DND-41 (cell line): ENCODE measurements at regions not wholly inside any gene's neighbourhood (a gene's known extent, or its start where the extent isn't known, plus 50 kb on each side); places are given as distances from the start of the nearest gene placed in this dataset.

ENCODE experiments used
- ATAC-seq: fragments of 200-7000 bp; cut with Tn5 transposase; 3 replicates; pipeline ENCODE4 v1.9.1; 2021; ENCODE audit warnings: low read depth; ENCODE audit not compliant: insufficient read depth
- DNase-seq: peaks from one replicate; pipeline ENCODE4 v3.0.0-alpha.2; 2020
- H2AFZ ChIP-seq: 2 replicates; pipeline ENCODE4 v1.6.0; 2012; ENCODE audit warnings: low read depth, low read length
- H3K27ac ChIP-seq: 2 replicates; pipeline ENCODE4 v1.5.1; 2012; ENCODE audit warnings: low read length, inconsistent platforms
- H3K27me3 ChIP-seq: fragments of 200-600 bp; sonication (generic); 2 replicates; pipeline ENCODE4 v1.6.0; 2012; ENCODE audit warnings: low read length, mild to moderate bottlenecking, inconsistent platforms; ENCODE audit not compliant: insufficient read depth, poor library complexity
- H3K36me3 ChIP-seq: 2 replicates; pipeline ENCODE4 v1.5.1; 2012; ENCODE audit warnings: low read length, inconsistent platforms; ENCODE audit not compliant: insufficient read depth
- H3K4me1 ChIP-seq: 2 replicates; pipeline ENCODE4 v1.5.1; 2012; ENCODE audit warnings: mild to moderate bottlenecking, low read length; ENCODE audit not compliant: insufficient read depth
- H3K4me2 ChIP-seq: 2 replicates; pipeline ENCODE4 v1.6.0; 2012; ENCODE audit warnings: mild to moderate bottlenecking, moderate library complexity, low read length, inconsistent platforms; ENCODE audit not compliant: insufficient read depth
- H3K4me3 ChIP-seq, 2 experiments: fragments of 200-600 bp in 1 of 2; shearing (Covaris generic) in 1 of 2; 2 replicates each; pipeline ENCODE4 v1.5.1; 2012 to 2016; ENCODE audit warnings: inconsistent platforms in 2 of 2, low read length in 2 of 2, mild to moderate bottlenecking in 2 of 2, low read depth in 1 of 2, moderate library complexity in 1 of 2
- H3K79me2 ChIP-seq: 2 replicates; pipeline ENCODE4 v1.6.0; 2012; ENCODE audit warnings: low read length, inconsistent platforms; ENCODE audit not compliant: insufficient read depth
- H3K9ac ChIP-seq: 2 replicates; pipeline ENCODE4 v1.6.0; 2012; ENCODE audit warnings: low read depth, mild to moderate bottlenecking, inconsistent platforms, low read length, moderate library complexity
- H3K9me3 ChIP-seq: 2 replicates; pipeline ENCODE4 v1.5.1; 2012; ENCODE audit warnings: low read length, moderate library complexity, mild to moderate bottlenecking, inconsistent platforms; ENCODE audit not compliant: insufficient read depth, severe bottlenecking
- H4K20me1 ChIP-seq: 2 replicates; pipeline ENCODE4 v1.6.0; 2012; ENCODE audit warnings: low read length; ENCODE audit not compliant: insufficient read depth
- EZH2 ChIP-seq: IDR thresholded peaks from 3 replicates; pipeline ENCODE4 v1.6.1; 2012; ENCODE audit warnings: borderline replicate concordance, low read depth, mild to moderate bottlenecking, moderate library complexity, low read length, inconsistent platforms; ENCODE audit not compliant: severe bottlenecking
- TF ChIP-seq, protein P1 (sequence below): IDR thresholded peaks from 2 replicates; pipeline ENCODE4 v1.5.1; 2012; ENCODE audit warnings: borderline replicate concordance, low read length, moderate library complexity, mild to moderate bottlenecking; ENCODE audit not compliant: poor library complexity, severe bottlenecking; ENCODE audit errors: extremely low read depth

DNA sequence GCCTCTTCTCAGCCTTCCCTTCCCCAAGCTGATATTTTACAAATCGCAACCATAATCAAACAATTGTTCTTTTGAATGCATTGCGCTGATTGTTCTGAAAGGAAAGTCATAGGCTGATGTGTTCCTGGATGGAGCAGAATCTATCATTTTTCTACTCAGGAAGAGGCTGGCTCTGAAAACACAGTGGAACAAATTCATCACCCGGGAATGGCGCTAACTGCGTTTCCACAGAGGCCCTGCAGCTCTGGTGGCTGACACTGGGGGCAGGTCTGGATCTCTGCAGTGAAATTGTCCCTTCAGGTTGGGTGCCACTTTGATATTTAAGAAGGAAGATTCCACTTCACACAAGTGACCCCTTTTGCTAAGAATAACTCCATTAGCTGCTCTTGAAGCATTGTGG, 1060.8 kb downstream of the UQCRFS1 start:
- TF ChIP-seq, protein P1, sequence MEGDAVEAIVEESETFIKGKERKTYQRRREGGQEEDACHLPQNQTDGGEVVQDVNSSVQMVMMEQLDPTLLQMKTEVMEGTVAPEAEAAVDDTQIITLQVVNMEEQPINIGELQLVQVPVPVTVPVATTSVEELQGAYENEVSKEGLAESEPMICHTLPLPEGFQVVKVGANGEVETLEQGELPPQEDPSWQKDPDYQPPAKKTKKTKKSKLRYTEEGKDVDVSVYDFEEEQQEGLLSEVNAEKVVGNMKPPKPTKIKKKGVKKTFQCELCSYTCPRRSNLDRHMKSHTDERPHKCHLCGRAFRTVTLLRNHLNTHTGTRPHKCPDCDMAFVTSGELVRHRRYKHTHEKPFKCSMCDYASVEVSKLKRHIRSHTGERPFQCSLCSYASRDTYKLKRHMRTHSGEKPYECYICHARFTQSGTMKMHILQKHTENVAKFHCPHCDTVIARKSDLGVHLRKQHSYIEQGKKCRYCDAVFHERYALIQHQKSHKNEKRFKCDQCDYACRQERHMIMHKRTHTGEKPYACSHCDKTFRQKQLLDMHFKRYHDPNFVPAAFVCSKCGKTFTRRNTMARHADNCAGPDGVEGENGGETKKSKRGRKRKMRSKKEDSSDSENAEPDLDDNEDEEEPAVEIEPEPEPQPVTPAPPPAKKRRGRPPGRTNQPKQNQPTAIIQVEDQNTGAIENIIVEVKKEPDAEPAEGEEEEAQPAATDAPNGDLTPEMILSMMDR = no peak
- TF ChIP-seq EZH2 = no peak
- no peak overlapping the region for H3K27ac ChIP-seq
- no peak overlapping the region for H3K9ac ChIP-seq
- no peaks in the 10 kb centered on the region for H4K20me1 ChIP-seq
- no peaks in the 10 kb centered on the region for H3K9me3 ChIP-seq
- H3K4me1 ChIP-seq = no peaks in the 10 kb centered on the region
- no peaks in the 10 kb centered on the region for H3K36me3 ChIP-seq
- no peaks in the 10 kb centered on the region for H3K79me2 ChIP-seq
- peaks cover 2% of the 10 kb centered on the region for H3K27me3 ChIP-seq
- ATAC-seq = no peak
- DNase-seq = no peak
- no peak overlapping the region for H3K4me3 ChIP-seq
- H3K4me2 ChIP-seq = no peak overlapping the region
- H2AFZ ChIP-seq = no peak overlapping the region

DNA sequence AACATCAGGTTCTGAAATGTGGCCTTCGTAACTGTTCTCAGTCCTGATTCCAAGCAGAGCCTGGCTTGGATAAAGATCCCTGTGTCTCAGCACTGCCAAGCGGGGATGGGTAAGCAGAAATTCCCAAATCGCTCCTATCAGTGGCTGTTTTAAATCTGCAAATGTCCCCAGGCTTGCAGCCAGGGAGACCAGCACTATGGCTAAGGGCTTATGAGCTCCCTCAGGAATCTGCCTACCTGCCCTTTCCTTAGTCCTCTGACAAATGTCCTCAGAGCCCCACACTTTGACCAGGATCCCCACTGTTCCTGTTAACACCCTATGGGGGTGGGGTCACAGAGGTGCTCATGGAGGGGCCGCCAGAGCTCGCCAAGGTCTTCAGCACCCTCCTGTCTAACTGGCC, 1062.8 kb downstream of the UQCRFS1 start:
- no peaks in the 10 kb centered on the region for H3K79me2 ChIP-seq
- H3K4me1 ChIP-seq = no peaks in the 10 kb centered on the region
- H3K27me3 ChIP-seq = peaks cover 2% of the 10 kb centered on the region
- H4K20me1 ChIP-seq = no peaks in the 10 kb centered on the region
- no peak overlapping the region for H3K4me2 ChIP-seq
- H3K9ac ChIP-seq = no peak overlapping the region
- TF ChIP-seq, protein P1 = no peak
- TF ChIP-seq EZH2 = no peak
- no peaks in the 10 kb centered on the region for H3K9me3 ChIP-seq
- H3K4me3 ChIP-seq = no peak overlapping the region
- no peaks in the 10 kb centered on the region for H3K36me3 ChIP-seq
- ATAC-seq (no peak), DNase-seq (no peak)
- H2AFZ ChIP-seq = no peak overlapping the region
- no peak overlapping the region for H3K27ac ChIP-seq

DNA sequence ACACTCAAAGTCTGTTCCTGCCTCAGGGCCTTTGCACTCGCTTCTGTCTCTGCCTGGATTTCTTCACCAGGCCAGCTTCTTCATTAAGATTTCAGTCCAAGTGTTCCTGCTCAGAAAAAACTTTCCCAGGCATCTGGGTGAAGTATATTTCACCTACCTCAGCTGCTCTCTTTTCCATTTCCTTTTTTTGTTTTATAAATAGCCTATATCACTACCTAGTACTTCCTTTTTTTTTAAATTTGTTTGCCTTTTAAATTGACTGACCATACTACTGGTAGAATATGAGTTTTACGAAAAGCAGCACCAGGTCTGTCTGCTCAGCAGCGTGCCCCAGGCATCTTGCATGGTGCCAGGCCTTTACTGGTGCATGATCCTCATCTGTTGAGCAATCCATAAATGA, 1064.4 kb downstream of the UQCRFS1 start:
- Histone ChIP-seq H3K9ac (no peak overlapping the region), H3K9me3 (no peaks in the 10 kb centered on the region), H2AFZ (no peak overlapping the region), H3K79me2 (no peaks in the 10 kb centered on the region), H3K4me2 (no peak overlapping the region), H4K20me1 (no peaks in the 10 kb centered on the region), H3K27ac (no peak overlapping the region), H3K4me1 (no peaks in the 10 kb centered on the region), H3K36me3 (no peaks in the 10 kb centered on the region), H3K27me3 (no peaks in the 10 kb centered on the region), H3K4me3 (no peak overlapping the region)
- no peak for TF ChIP-seq EZH2
- TF ChIP-seq, protein P1 = no peak
- DNase-seq = no peak
- no peak for ATAC-seq

DNA sequence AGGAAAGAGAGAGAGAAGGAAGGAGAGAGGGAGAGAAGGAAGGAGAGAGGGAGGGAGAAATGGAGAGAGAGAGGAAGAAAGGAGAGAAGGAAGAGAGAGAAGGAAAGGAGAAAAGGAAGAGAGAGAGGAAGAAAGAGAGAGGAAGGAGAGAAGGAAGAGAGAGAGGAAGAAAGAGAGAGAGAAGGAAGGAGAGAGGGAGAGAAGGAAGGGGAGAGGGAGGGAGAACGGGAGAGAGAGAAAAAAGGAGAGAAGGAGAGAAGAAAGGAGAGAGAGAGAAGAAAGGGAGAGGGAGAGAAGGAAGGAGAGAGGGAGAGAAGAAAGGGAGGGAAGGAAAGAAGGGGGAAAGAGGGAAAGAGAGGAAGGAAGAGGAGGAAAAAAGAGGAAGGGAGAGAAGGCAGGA, 1070.7 kb downstream of the UQCRFS1 start:
- TF ChIP-seq, protein P1 = no peak
- TF ChIP-seq EZH2 = no peak
- DNase-seq = no peak
- ATAC-seq = no peak

More for the DNA sequence above, 1070.7 kb downstream of the UQCRFS1 start:
- Histone ChIP-seq H3K9ac (no peak overlapping the region), H3K4me2 (no peak overlapping the region), H3K4me1 (no peaks in the 10 kb centered on the region), H3K9me3 (no peaks in the 10 kb centered on the region), H3K27me3 (no peaks in the 10 kb centered on the region), H2AFZ (no peak overlapping the region), H3K27ac (no peak overlapping the region), H4K20me1 (no peaks in the 10 kb centered on the region), H3K79me2 (no peaks in the 10 kb centered on the region), H3K36me3 (no peaks in the 10 kb centered on the region), H3K4me3 (no peak overlapping the region)
